HG02610 (cell line): ENCODE measurements at regions not wholly inside any gene's neighbourhood (a gene's known extent, or its start where the extent isn't known, plus 50 kb on each side); places are given as distances from the start of the nearest gene placed in this dataset.
"Not testable (repeated sequence)": the region's sequence is repeated elsewhere in the genome, so short reads cannot be mapped to it uniquely, and the experiment has no call there.

Experiments used
- ATAC-seq: cut with Tn5 transposase; IDR thresholded peaks from one replicate; pipeline ENCODE4 v1.9.1; 2021; ENCODE audit warnings: mild to moderate bottlenecking, moderate library complexity; ENCODE audit not compliant: unreplicated experiment

DNA sequence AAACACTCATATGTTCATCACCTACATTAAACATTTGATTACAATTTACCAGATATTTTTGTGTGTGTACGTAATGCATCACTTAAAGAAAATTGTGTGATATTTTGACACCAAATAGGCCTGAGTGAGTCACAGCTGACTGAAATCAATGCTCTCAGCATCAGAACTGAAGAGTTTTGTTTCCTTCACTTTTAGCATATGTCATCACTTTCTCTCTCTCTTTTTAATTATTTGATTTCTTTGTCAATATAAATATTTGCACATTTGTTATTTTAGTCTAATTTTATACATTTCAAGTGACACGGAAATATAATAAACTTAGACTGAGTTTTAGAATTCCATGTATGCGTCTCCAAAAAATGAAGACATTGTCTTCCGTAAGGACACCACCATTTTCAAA, 545.3 kb downstream of the PTPRC start:
- ATAC-seq: no peak

- ATAC-seq: no peak
Measured at GRCh38 chr1:199194862-199195261, 556.0 kb downstream of the PTPRC start.

- no peak for ATAC-seq
Measured at GRCh38 chr1:199197695-199198094, 558.9 kb downstream of the PTPRC start.

- no peak for ATAC-seq
Measured at GRCh38 chr1:199202331-199202730, 563.5 kb downstream of the PTPRC start.

DNA sequence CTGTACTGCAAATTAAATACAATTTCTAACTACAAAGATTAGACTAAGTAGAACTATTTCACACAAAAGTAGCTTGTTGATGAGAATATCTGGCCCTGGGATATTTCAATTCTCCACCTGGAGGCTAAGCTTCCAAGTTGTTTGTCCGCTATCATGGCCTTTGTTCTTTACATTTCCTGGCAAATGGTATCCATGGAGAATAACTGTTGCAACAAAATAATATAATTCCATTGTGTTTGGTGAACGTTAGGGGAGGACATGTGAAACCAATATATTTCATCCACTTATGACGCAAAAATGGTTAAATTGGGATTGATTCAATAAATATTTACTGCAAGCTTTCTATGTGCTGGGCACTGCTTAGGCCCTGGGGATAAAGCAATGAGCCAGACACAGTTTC, 565.4 kb downstream of the PTPRC start:
- ATAC-seq: no peak

GRCh38 chr1:199205740-199206441, 567.1 kb downstream of the PTPRC start:
- no peak for ATAC-seq

GRCh38 chr1:199208847-199209246, 570.0 kb downstream of the PTPRC start:
- ATAC-seq: no peak

- ATAC-seq: no peak
Measured at GRCh38 chr1:199218065-199218464, 579.2 kb downstream of the PTPRC start.

- no peak for ATAC-seq
Measured at GRCh38 chr1:199218533-199218932, 579.7 kb downstream of the PTPRC start.

GRCh38 chr1:199220031-199220430, 581.2 kb downstream of the PTPRC start:
- ATAC-seq: no peak

DNA sequence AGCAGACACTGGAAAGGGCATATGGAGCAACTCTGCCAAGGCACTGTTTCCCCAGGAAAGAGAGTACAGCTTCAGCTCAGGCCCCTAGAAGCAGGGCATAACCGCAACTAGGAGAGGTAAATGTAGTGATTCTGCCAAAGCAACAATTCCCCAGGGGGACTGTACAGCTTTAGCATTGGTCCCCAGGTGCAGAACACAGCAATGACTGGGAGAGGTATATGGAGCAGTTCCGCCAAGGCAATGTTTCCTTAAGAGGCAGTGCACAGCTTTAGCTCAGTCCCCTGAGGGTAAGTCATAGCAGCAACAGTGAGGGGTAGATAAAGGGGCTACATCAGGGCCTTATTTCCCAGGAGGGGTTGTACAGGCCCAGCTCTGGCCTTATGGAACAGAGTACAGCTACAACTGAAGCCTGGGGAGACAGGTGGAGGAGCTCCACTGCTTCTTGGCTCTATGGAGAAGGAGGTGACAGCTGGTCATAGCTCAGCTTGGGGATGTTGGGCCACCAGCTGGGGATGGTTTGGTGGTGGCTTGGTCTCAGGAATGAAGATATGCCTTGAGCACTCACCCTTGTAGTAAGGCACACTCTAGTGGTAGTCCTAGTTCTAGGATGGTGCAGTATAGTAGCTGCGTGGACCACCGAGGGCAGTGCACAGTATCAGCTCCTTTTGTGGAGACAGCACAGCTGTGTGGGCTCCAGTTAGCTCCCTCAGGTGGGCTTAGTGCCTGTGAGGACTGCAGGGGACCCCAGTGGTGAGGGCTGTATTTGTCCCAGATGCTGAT, 582.7 kb downstream of the PTPRC start:
- ATAC-seq: peak; percentile 41

GRCh38 chr1:199223936-199224335, 585.1 kb downstream of the PTPRC start:
- no peak for ATAC-seq

DNA sequence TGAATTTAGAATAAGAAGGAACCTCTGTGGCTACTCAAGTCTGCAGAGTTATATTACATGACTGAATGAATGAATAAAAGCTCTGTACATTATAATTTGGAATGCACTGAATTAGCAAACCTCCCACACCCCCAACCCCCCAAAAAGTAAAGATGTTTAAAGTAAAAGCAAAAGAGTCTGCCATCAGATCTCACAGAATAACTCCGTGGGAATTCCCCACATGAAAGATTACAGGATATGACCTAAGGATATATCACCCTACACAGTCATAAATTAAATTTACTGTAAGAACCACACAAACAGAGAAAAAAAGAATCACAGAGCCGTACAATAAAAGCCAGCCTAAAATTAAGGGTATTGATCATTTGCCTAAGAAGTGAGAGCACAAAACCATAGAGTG, 587.3 kb downstream of the PTPRC start:
- ATAC-seq: peak; percentile 92

DNA sequence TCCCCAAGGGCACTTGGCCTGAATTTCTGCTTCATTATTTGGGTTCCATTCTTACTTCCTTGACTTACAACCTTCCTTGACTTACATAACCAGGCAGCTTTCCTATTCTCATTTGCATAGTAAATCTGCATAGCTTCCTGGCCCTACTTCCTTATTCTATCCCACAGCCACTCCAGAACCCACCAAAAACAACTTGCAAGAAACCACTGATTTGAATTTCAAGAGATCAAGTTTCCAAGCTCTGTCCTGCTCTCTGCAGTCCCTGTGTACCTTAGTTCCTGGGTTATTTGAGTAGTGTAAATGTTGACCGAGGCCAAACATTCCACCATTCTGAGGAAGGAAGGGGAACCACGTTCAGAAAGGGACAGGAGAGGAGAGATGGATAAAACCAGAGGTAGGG, 603.3 kb downstream of the PTPRC start:
- no peak for ATAC-seq

DNA sequence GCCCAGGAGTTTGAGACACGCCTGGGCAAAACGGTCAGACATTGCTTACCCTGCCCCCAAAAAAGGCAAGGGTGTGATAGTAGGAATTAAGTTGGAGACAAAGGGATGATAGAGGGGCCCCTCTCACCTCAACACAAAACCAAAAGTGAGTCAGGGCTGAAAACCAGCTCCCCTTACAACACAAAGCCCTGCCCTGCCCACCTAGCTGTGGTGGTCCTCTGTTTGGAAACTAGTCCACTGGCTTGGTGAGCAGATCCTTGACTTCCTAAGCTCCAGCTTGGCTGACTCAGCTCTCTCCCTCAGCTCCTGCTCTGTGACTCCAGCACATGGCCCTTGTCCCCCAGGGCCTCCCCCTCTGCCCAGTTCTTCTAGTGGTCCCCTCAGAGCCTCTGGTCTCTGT, 603.8 kb downstream of the PTPRC start:
- no peak for ATAC-seq

- ATAC-seq: peak; percentile 93
Measured at GRCh38 chr1:199243423-199244061, 604.7 kb downstream of the PTPRC start.

GRCh38 chr1:199245946-199246345, 607.1 kb downstream of the PTPRC start:
- no peak for ATAC-seq

GRCh38 chr1:199246716-199247115, 607.9 kb downstream of the PTPRC start:
- no peak for ATAC-seq

- no peak for ATAC-seq
Measured at GRCh38 chr1:199247891-199248290, 609.1 kb downstream of the PTPRC start.

DNA sequence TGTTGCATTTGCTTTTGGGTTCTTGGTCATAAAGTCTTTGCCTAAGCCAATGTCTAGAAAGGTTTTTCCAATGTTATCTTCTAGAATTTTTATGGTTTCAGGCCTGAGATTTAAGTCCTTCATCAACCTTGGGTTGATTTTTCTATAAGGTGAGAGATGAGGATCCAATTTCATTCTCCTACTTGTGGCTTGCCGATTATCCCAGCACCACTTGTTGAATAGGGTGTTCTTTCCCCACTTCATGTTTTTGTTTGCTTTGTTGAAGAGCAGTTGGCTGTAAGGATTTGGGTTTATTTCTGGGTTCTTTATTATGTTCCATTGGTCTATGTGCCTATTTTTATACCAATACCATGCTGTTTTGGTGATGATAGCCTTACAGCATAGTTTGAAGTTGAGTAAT, 615.2 kb downstream of the PTPRC start:
- not testable (repeated sequence) for ATAC-seq

DNA sequence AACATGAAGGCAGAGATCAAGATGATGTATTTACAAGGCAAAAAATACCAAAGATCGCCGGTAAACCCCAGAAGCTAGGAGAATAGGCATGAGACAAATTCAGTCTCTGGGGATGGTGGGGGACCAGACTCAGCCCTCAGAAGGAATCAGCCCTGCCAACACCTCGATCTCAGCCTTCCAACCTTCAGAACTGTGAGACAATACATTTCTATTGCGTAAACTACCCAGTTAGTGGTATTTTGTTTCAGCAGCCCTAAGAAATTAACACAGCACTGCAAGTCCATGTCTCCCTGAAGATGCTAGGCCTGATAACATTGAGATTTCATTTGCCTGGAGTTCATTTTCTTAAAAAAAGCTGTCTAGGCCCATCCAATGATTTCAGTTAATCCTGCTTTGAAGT, 622.5 kb downstream of the PTPRC start:
- ATAC-seq: no peak

GRCh38 chr1:199264283-199264682, 625.4 kb downstream of the PTPRC start:
- no peak for ATAC-seq
